ENCODE measurements at regions not wholly inside any gene's neighbourhood (a gene's known extent, or its start where the extent isn't known, plus 50 kb on each side); places are given as distances from the start of the nearest gene placed in this dataset.

DNA sequence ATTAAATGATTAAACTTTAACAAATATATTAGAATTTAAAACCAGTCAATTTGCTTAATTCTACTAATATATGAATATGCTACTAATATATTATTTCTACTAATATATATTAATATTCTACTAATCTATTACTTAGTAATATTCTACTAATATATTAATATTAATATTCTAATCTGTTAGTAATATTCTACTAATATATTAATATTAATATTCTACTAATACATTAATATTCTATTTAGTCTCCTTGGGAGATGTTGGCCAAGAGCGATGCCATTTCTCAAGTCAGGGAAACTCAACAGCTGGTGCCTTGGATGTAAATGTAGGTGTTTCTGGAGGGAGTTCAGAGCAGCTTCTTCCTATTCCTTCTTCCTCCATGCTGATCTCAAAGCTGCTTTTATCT, 259.2 kb upstream of the TMTC4 start:
- TF ChIP-seq EZH2 (IDR thresholded peaks at IDR 0.05; ENCODE audit: low read depth, unreplicated experiment) = no peak
- TF ChIP-seq EZH2phosphoT487 (IDR thresholded peaks at IDR 0.05; ENCODE audit: unreplicated experiment) = no peak
- TF ChIP-seq, protein P1, sequence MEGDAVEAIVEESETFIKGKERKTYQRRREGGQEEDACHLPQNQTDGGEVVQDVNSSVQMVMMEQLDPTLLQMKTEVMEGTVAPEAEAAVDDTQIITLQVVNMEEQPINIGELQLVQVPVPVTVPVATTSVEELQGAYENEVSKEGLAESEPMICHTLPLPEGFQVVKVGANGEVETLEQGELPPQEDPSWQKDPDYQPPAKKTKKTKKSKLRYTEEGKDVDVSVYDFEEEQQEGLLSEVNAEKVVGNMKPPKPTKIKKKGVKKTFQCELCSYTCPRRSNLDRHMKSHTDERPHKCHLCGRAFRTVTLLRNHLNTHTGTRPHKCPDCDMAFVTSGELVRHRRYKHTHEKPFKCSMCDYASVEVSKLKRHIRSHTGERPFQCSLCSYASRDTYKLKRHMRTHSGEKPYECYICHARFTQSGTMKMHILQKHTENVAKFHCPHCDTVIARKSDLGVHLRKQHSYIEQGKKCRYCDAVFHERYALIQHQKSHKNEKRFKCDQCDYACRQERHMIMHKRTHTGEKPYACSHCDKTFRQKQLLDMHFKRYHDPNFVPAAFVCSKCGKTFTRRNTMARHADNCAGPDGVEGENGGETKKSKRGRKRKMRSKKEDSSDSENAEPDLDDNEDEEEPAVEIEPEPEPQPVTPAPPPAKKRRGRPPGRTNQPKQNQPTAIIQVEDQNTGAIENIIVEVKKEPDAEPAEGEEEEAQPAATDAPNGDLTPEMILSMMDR (conservative IDR thresholded peaks at IDR 0.05; ENCODE audit: low read depth in 2 of 2) = no peak
- TF ChIP-seq POLR2AphosphoS5 (IDR thresholded peaks at IDR 0.05; ENCODE audit: low read depth) = no peak
- TF ChIP-seq JUNB (IDR thresholded peaks at IDR 0.05; ENCODE audit: unreplicated experiment) = no peak
- TF ChIP-seq STAT1 (IDR thresholded peaks at IDR 0.05; ENCODE audit: unreplicated experiment) = no peak

Data from GM23338 (cell line).